ENCODE measurements at regions not wholly inside any gene's neighbourhood (a gene's known extent, or its start where the extent isn't known, plus 50 kb on each side); places are given as distances from the start of the nearest gene placed in this dataset.

GRCh38 chr21:31526040-31526439 lies 133.5 kb upstream of the SOD1 start:
- H3K36me3 ChIP-seq (ENCODE audit: insufficient read depth, low read length) = no peaks in the 10 kb centered on the region
- H3K9me3 ChIP-seq (ENCODE audit: low read length) = no peaks in the 10 kb centered on the region
- no peak for DNase-seq
- no peak overlapping the region for H3K4me3 ChIP-seq (ENCODE audit: low read length)
- no peak overlapping the region for H3K9ac ChIP-seq (ENCODE audit: low read length)
- H4K20me1 ChIP-seq (ENCODE audit: insufficient read depth, low read depth, low read length) = no peaks in the 10 kb centered on the region
- no peaks in the 10 kb centered on the region for H3K4me1 ChIP-seq (ENCODE audit: low read length)
- H3K79me2 ChIP-seq (ENCODE audit: low read length) = no peaks in the 10 kb centered on the region
- no peak overlapping the region for H3K27ac ChIP-seq (ENCODE audit: low read length)
- H3K9me2 ChIP-seq (replicated peaks; ENCODE audit: insufficient read depth, low read length) = no peaks in the 10 kb centered on the region
- H3K4me2 ChIP-seq (ENCODE audit: low read depth, low read length, poor library complexity, severe bottlenecking) = no peak overlapping the region
- no peak overlapping the region for H2AFZ ChIP-seq (ENCODE audit: low read length)
- H3K27me3 ChIP-seq (ENCODE audit: low read length) = no peaks in the 10 kb centered on the region

GRCh38 chr21:31524140-31524539 lies 135.4 kb upstream of the SOD1 start:
- no peaks in the 10 kb centered on the region for H4K20me1 ChIP-seq (ENCODE audit: insufficient read depth, low read depth, low read length)
- no peaks in the 10 kb centered on the region for H3K9me2 ChIP-seq (replicated peaks; ENCODE audit: insufficient read depth, low read length)
- no peaks in the 10 kb centered on the region for H3K36me3 ChIP-seq (ENCODE audit: insufficient read depth, low read length)
- H3K4me1 ChIP-seq (ENCODE audit: low read length) = no peaks in the 10 kb centered on the region
- no peaks in the 10 kb centered on the region for H3K79me2 ChIP-seq (ENCODE audit: low read length)
- H3K27me3 ChIP-seq (ENCODE audit: low read length) = no peaks in the 10 kb centered on the region
- no peak overlapping the region for H3K9ac ChIP-seq (ENCODE audit: low read length)
- H3K9me3 ChIP-seq (ENCODE audit: low read length) = no peaks in the 10 kb centered on the region
- H3K4me2 ChIP-seq (ENCODE audit: low read depth, low read length, poor library complexity, severe bottlenecking) = no peak overlapping the region
- no peak overlapping the region for H3K27ac ChIP-seq (ENCODE audit: low read length)
- no peak for DNase-seq
- H3K4me3 ChIP-seq (ENCODE audit: low read length) = no peak overlapping the region
- H2AFZ ChIP-seq (ENCODE audit: low read length) = no peak overlapping the region

GRCh38 chr21:31521515-31521914 lies 138.0 kb upstream of the SOD1 start:
- Histone ChIP-seq H3K4me2 (ENCODE audit: low read depth, low read length, poor library complexity, severe bottlenecking) (no peak overlapping the region), H3K79me2 (ENCODE audit: low read length) (no peaks in the 10 kb centered on the region), H2AFZ (ENCODE audit: low read length) (no peak overlapping the region), H4K20me1 (ENCODE audit: insufficient read depth, low read depth, low read length) (no peaks in the 10 kb centered on the region), H3K9ac (ENCODE audit: low read length) (no peak overlapping the region), H3K27me3 (ENCODE audit: low read length) (no peaks in the 10 kb centered on the region), H3K4me1 (ENCODE audit: low read length) (no peaks in the 10 kb centered on the region), H3K4me3 (ENCODE audit: low read length) (no peak overlapping the region), H3K9me2 (replicated peaks; ENCODE audit: insufficient read depth, low read length) (no peaks in the 10 kb centered on the region), H3K36me3 (ENCODE audit: insufficient read depth, low read length) (no peaks in the 10 kb centered on the region), H3K27ac (ENCODE audit: low read length) (no peak overlapping the region), H3K9me3 (ENCODE audit: low read length) (no peaks in the 10 kb centered on the region)
- DNase-seq = no peak

DNA sequence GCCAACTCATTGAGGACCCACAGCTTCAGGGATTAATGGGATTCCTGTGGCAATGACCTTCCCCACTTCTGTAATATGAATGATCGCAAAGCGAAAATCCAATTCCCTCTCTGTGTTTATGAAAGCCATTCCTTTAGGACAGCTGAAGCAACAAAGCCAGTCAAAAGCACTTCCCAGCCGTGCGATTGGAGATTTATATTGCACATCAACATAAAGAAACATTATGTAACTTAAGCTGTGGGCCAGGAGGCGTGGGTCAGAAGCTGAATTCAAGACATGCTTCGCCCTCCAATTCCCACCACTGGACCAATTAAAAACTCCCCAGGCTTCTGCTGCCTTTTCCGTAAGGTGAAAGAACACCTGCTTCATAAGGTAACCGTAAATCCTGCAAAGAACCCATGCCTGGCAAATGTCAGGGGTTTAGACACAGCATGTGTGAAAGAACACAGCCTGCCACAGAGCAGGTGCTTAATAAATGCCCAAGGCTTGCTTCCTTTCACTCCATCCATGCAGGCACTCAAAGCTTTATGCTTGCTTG lies 138.9 kb upstream of the SOD1 start:
- no peak for DNase-seq
- H3K79me2 ChIP-seq (ENCODE audit: low read length) = no peaks in the 10 kb centered on the region

DNA sequence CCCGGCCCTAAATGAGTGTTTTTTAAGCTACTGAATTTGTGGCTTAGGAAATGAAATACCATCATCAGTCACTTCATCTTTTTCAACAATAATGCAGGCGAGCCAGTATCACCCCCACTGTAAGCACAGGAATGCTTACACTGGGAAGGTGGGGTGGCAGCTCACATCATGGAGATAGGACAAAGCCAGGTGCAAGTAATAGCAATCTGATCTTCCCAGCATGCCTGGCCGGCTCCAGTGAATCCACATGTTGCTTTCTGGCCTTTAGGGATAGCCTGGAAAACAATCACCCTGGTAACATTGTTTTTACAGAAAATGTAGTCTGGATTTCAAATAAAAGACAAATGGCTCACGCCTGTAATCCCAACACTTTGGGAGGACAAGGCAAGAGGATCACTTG lies 140.9 kb upstream of the SOD1 start:
- Histone ChIP-seq H3K9me2 (replicated peaks; ENCODE audit: insufficient read depth, low read length) (no peaks in the 10 kb centered on the region), H3K4me2 (ENCODE audit: low read depth, low read length, poor library complexity, severe bottlenecking) (no peak overlapping the region), H2AFZ (ENCODE audit: low read length) (no peak overlapping the region), H3K36me3 (ENCODE audit: insufficient read depth, low read length) (no peaks in the 10 kb centered on the region), H3K27me3 (ENCODE audit: low read length) (no peaks in the 10 kb centered on the region), H4K20me1 (ENCODE audit: insufficient read depth, low read depth, low read length) (no peaks in the 10 kb centered on the region), H3K9ac (ENCODE audit: low read length) (no peak overlapping the region), H3K9me3 (ENCODE audit: low read length) (no peaks in the 10 kb centered on the region), H3K27ac (ENCODE audit: low read length) (no peak overlapping the region), H3K4me3 (ENCODE audit: low read length) (no peak overlapping the region), H3K79me2 (ENCODE audit: low read length) (no peaks in the 10 kb centered on the region), H3K4me1 (ENCODE audit: low read length) (no peaks in the 10 kb centered on the region)
- no peak for DNase-seq

More for the DNA sequence above, 138.9 kb upstream of the SOD1 start:
- Histone ChIP-seq H3K4me1 (ENCODE audit: low read length) (no peaks in the 10 kb centered on the region), H4K20me1 (ENCODE audit: insufficient read depth, low read depth, low read length) (no peaks in the 10 kb centered on the region), H3K4me2 (ENCODE audit: low read depth, low read length, poor library complexity, severe bottlenecking) (no peak overlapping the region), H3K9me2 (replicated peaks; ENCODE audit: insufficient read depth, low read length) (no peaks in the 10 kb centered on the region), H3K27me3 (ENCODE audit: low read length) (no peaks in the 10 kb centered on the region), H3K9me3 (ENCODE audit: low read length) (no peaks in the 10 kb centered on the region), H3K4me3 (ENCODE audit: low read length) (no peak overlapping the region), H3K27ac (ENCODE audit: low read length) (no peak overlapping the region), H2AFZ (ENCODE audit: low read length) (no peak overlapping the region), H3K36me3 (ENCODE audit: insufficient read depth, low read length) (no peaks in the 10 kb centered on the region), H3K9ac (ENCODE audit: low read length) (no peak overlapping the region)

GRCh38 chr21:31517664-31518414 lies 141.7 kb upstream of the SOD1 start:
- Histone ChIP-seq H3K27me3 (ENCODE audit: low read length) (no peaks in the 10 kb centered on the region), H3K4me2 (ENCODE audit: low read depth, low read length, poor library complexity, severe bottlenecking) (no peak overlapping the region), H3K4me1 (ENCODE audit: low read length) (no peaks in the 10 kb centered on the region), H3K79me2 (ENCODE audit: low read length) (no peaks in the 10 kb centered on the region), H3K36me3 (ENCODE audit: insufficient read depth, low read length) (no peaks in the 10 kb centered on the region), H2AFZ (ENCODE audit: low read length) (no peak overlapping the region), H4K20me1 (ENCODE audit: insufficient read depth, low read depth, low read length) (peaks cover 4% of the 10 kb centered on the region; the same call in 1 of the 2 replicates), H3K4me3 (ENCODE audit: low read length) (no peak overlapping the region), H3K27ac (ENCODE audit: low read length) (no peak overlapping the region), H3K9me3 (ENCODE audit: low read length) (no peaks in the 10 kb centered on the region), H3K9me2 (replicated peaks; ENCODE audit: insufficient read depth, low read length) (no peaks in the 10 kb centered on the region), H3K9ac (ENCODE audit: low read length) (no peak overlapping the region)
- no peak for DNase-seq

GRCh38 chr21:31515253-31515652 lies 144.2 kb upstream of the SOD1 start:
- Histone ChIP-seq H3K9ac (ENCODE audit: low read length) (no peak overlapping the region), H3K4me1 (ENCODE audit: low read length) (no peaks in the 10 kb centered on the region), H3K27me3 (ENCODE audit: low read length) (no peaks in the 10 kb centered on the region), H3K9me2 (replicated peaks; ENCODE audit: insufficient read depth, low read length) (no peaks in the 10 kb centered on the region), H3K36me3 (ENCODE audit: insufficient read depth, low read length) (no peaks in the 10 kb centered on the region), H3K27ac (ENCODE audit: low read length) (no peak overlapping the region), H3K4me3 (ENCODE audit: low read length) (no peak overlapping the region), H4K20me1 (ENCODE audit: insufficient read depth, low read depth, low read length) (peaks cover 8% of the 10 kb centered on the region; the same call in 1 of the 2 replicates), H3K4me2 (ENCODE audit: low read depth, low read length, poor library complexity, severe bottlenecking) (no peak overlapping the region), H3K79me2 (ENCODE audit: low read length) (no peaks in the 10 kb centered on the region), H3K9me3 (ENCODE audit: low read length) (no peaks in the 10 kb centered on the region), H2AFZ (ENCODE audit: low read length) (no peak overlapping the region)
- no peak for DNase-seq

GRCh38 chr21:31514598-31514997 lies 144.9 kb upstream of the SOD1 start:
- no peak overlapping the region for H3K9ac ChIP-seq (ENCODE audit: low read length)
- no peak overlapping the region for H2AFZ ChIP-seq (ENCODE audit: low read length)
- H3K4me3 ChIP-seq (ENCODE audit: low read length) = no peak overlapping the region
- no peaks in the 10 kb centered on the region for H3K79me2 ChIP-seq (ENCODE audit: low read length)
- no peak overlapping the region for H3K4me2 ChIP-seq (ENCODE audit: low read depth, low read length, poor library complexity, severe bottlenecking)
- no peaks in the 10 kb centered on the region for H3K36me3 ChIP-seq (ENCODE audit: insufficient read depth, low read length)
- H4K20me1 ChIP-seq (ENCODE audit: insufficient read depth, low read depth, low read length) = peaks cover 8% of the 10 kb centered on the region; the same call in 1 of the 2 replicates
- no peak for DNase-seq
- H3K27ac ChIP-seq (ENCODE audit: low read length) = no peak overlapping the region
- no peaks in the 10 kb centered on the region for H3K9me2 ChIP-seq (replicated peaks; ENCODE audit: insufficient read depth, low read length)
- H3K9me3 ChIP-seq (ENCODE audit: low read length) = no peaks in the 10 kb centered on the region
- no peaks in the 10 kb centered on the region for H3K4me1 ChIP-seq (ENCODE audit: low read length)
- no peaks in the 10 kb centered on the region for H3K27me3 ChIP-seq (ENCODE audit: low read length)
